ENCODE measurements at regions not wholly inside any gene's neighbourhood (a gene's known extent, or its start where the extent isn't known, plus 50 kb on each side); places are given as distances from the start of the nearest gene placed in this dataset.

DNA sequence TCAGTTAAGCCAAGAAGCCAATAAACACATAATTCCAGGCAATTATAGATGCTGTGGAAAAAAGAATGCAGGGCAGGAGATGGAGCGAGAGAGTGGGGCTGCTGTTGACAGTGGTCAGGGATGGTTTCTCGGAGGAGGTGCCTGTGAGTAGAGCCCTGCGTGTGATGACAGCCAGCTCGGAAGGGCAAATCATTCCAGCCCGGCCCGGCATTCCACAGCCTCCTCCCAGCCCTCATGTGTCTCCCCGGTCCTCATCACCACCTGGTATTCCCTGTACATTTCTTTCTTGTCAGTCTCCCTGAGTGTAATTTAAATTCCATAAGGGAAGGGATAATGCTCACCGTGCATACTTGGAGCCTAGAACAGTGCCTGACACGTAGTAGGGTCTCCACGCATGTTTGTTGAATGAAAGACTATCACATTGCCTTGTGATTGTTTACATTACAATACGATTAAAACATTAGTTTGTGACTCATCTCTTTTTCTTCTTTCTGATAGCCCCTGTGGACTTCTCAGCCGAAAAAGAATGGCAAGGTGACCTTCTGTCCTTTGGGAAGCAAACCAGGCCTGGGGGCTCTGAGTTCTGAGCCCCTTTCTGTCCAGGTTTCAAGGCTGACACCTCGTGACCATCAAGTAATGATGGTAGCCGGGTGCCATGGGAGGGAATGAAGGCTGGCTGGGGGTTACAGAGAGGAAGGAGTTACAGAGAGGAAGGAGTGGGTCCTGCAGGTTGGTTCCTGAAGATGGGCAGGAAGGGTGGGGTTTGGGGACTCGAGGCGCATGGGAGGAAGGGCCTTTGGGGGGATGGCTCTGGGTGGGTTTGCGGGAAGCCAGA lies 379.5 kb upstream of the SULF2 start:
- DNase-seq (no peak), ATAC-seq (ENCODE audit: low FRiP score) (no peak)
- Histone ChIP-seq H3K4me1 (ENCODE audit: control insufficient read depth in 1 of 2, insufficient read depth in 2 of 2, low read length in 2 of 2) (no peaks in the 10 kb centered on the region), H3K36me3 (ENCODE audit: control insufficient read depth in 1 of 2, insufficient read depth in 2 of 2, low read length in 1 of 2) (no peaks in the 10 kb centered on the region), H3K27me3 (ENCODE audit: control insufficient read depth in 1 of 2, insufficient read depth in 2 of 2, low read length in 1 of 2) (no peaks in the 10 kb centered on the region), H3K9me3 (ENCODE audit: control insufficient read depth, low read length) (no peaks in the 10 kb centered on the region), H3K4me3 (ENCODE audit: low read length in 2 of 2) (no peak overlapping the region), H3K27ac (ENCODE audit: low read depth in 1 of 2, low read length in 2 of 2) (no peak overlapping the region)
- 76 to 80% methylated on average over 17 of the region's 17 CpGs for WGBS, 2 donors
- intact Hi-C loops (cut with DNase I): no loop called here

DNA sequence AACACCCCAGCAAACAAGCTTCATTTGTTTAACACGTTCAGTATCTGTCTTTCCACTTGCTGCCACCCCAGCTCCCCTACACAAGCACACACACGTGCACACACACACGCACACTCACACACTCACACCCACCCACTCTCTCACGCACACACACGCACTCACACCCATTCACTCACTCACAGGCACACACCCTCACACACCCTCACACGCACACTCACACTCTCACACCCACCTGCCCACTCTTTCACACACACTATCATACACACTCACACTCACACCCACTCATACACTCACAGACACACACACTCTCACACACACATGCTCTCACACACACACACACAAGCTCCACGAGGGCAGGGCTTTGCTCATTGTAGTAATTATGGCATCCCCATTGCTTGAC lies 378.8 kb upstream of the SULF2 start:
- 73 to 80% methylated on average over 7 of the region's 7 CpGs for WGBS, 2 donors
- H3K4me3 ChIP-seq (ENCODE audit: low read length in 2 of 2): no peak overlapping the region

DNA sequence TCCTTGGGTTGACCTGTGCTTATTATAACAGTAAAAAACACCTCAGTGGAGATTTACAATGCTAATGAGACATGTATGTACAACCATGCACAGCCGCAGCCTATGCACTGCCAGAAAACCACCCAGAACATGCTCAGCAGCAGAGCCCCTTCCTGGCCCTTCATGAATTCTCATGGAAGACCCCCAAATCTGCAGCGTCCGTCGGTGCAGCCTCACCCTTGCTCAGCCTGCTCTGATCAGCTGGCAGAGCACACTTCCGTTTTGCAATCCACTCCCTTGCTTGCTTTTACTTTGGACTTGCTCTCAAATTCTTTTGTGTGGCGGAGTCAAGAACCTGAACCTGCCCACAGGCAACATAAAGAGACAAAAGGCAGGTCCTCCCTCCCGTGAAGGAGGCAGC lies 378.2 kb upstream of the SULF2 start:
- DNase-seq (no peak), ATAC-seq (ENCODE audit: low FRiP score) (no peak)
- Histone ChIP-seq H3K27me3 (ENCODE audit: control insufficient read depth in 1 of 2, insufficient read depth in 2 of 2, low read length in 1 of 2) (no peaks in the 10 kb centered on the region), H3K36me3 (ENCODE audit: control insufficient read depth in 1 of 2, insufficient read depth in 2 of 2, low read length in 1 of 2) (no peaks in the 10 kb centered on the region), H3K27ac (ENCODE audit: low read depth in 1 of 2, low read length in 2 of 2) (no peak overlapping the region), H3K4me3 (ENCODE audit: low read length in 2 of 2) (no peak overlapping the region), H3K4me1 (ENCODE audit: control insufficient read depth in 1 of 2, insufficient read depth in 2 of 2, low read length in 2 of 2) (no peaks in the 10 kb centered on the region), H3K9me3 (ENCODE audit: control insufficient read depth, low read length) (no peaks in the 10 kb centered on the region)
- intact Hi-C loops (cut with DNase I): no loop called here
- 55 to 60% methylated on average over 7 of the region's 7 CpGs for WGBS, 2 donors

More for the DNA sequence above, 378.8 kb upstream of the SULF2 start:
- no peak for DNase-seq
- no peaks in the 10 kb centered on the region for H3K9me3 ChIP-seq (ENCODE audit: control insufficient read depth, low read length)
- no peaks in the 10 kb centered on the region for H3K4me1 ChIP-seq (ENCODE audit: control insufficient read depth in 1 of 2, insufficient read depth in 2 of 2, low read length in 2 of 2)
- ATAC-seq (ENCODE audit: low FRiP score): no peak
- no peaks in the 10 kb centered on the region for H3K27me3 ChIP-seq (ENCODE audit: control insufficient read depth in 1 of 2, insufficient read depth in 2 of 2, low read length in 1 of 2)
- intact Hi-C loops (cut with DNase I): no loop called here
- H3K27ac ChIP-seq (ENCODE audit: low read depth in 1 of 2, low read length in 2 of 2): no peak overlapping the region
- H3K36me3 ChIP-seq (ENCODE audit: control insufficient read depth in 1 of 2, insufficient read depth in 2 of 2, low read length in 1 of 2): no peaks in the 10 kb centered on the region

DNA sequence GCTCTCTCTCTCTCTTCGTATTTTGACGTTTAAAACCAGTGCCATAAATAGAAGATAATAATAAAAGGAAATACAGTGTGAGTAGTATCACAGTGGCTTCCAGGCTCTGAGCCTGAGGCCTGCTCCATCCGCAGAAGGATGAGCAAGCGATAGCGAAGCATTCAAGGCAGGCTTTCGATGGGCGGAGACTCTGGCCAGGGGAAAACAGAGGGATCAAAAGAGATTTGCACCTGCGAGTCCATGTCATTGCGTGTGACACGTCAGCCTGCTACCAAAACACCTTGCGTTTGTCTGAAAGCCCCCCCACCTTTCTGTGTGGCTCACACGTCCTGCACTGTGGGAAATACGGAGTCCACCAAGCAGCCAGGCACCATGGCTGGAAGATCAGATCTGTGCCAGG lies 377.3 kb upstream of the SULF2 start:
- Histone ChIP-seq H3K4me3 (ENCODE audit: low read length in 2 of 2) (no peak overlapping the region), H3K27ac (ENCODE audit: low read depth in 1 of 2, low read length in 2 of 2) (no peak overlapping the region), H3K9me3 (ENCODE audit: control insufficient read depth, low read length) (no peaks in the 10 kb centered on the region), H3K36me3 (ENCODE audit: control insufficient read depth in 1 of 2, insufficient read depth in 2 of 2, low read length in 1 of 2) (no peaks in the 10 kb centered on the region), H3K4me1 (ENCODE audit: control insufficient read depth in 1 of 2, insufficient read depth in 2 of 2, low read length in 2 of 2) (no peaks in the 10 kb centered on the region), H3K27me3 (ENCODE audit: control insufficient read depth in 1 of 2, insufficient read depth in 2 of 2, low read length in 1 of 2) (no peaks in the 10 kb centered on the region)
- DNase-seq (no peak), ATAC-seq (ENCODE audit: low FRiP score) (no peak)
- 88 to 91% methylated on average over 13 of the region's 13 CpGs for WGBS, 2 donors
- intact Hi-C loops (cut with DNase I): no loop called here

DNA sequence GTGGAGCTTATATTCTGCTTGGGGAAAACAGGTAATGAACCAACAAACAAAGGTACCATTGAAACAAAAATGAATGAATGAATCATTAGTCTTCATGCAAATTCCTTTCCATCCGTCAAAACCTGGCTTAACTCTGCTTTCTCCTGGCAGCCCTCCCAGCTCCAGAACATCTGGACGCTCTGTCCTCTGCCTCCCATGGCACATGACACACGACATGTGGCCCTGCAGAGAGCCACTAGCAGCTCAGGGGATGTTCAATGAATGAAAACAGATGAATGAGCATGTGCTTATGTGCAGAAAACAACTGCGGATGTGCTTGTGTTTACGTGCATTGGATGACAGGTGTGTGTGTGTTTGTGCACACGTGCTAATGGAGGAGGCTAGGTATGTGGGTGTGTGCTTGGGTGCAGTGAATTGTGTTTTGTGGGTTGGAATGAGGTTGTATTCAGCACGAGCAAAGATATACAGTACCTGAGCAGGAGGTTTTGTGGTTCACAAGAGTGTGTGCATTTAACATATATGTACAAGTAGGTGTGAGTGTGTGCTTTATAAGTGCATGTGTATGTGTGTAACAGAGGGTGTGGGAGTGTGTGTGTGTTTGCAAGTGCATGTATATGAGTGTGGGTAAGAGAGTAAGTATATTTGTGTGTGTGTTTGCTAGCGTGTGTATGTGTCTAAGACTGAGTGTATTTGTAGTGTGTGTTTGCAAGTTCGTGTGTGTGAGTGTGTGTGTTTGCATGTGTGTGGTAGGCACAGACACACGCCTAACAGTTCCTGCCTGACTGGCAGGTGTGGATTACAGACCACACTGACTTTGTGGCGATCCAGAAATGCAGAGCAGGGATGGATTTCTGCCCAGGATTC lies 374.1 kb upstream of the SULF2 start:
- H3K4me3 ChIP-seq (ENCODE audit: low read length in 2 of 2): no peak overlapping the region
- H3K27ac ChIP-seq (ENCODE audit: low read depth in 1 of 2, low read length in 2 of 2): no peak overlapping the region
- no peaks in the 10 kb centered on the region for H3K36me3 ChIP-seq (ENCODE audit: control insufficient read depth in 1 of 2, insufficient read depth in 2 of 2, low read length in 1 of 2)
- peaks cover 2% of the 10 kb centered on the region for H3K9me3 ChIP-seq (ENCODE audit: control insufficient read depth, low read length)
- 71 to 72% methylated on average over 11 of the region's 11 CpGs for WGBS, 2 donors
- DNase-seq (no peak), ATAC-seq (ENCODE audit: low FRiP score) (no peak)
- no peaks in the 10 kb centered on the region for H3K4me1 ChIP-seq (ENCODE audit: control insufficient read depth in 1 of 2, insufficient read depth in 2 of 2, low read length in 2 of 2)
- intact Hi-C loops (cut with DNase I): no loop called here
- no peaks in the 10 kb centered on the region for H3K27me3 ChIP-seq (ENCODE audit: control insufficient read depth in 1 of 2, insufficient read depth in 2 of 2, low read length in 1 of 2)

DNA sequence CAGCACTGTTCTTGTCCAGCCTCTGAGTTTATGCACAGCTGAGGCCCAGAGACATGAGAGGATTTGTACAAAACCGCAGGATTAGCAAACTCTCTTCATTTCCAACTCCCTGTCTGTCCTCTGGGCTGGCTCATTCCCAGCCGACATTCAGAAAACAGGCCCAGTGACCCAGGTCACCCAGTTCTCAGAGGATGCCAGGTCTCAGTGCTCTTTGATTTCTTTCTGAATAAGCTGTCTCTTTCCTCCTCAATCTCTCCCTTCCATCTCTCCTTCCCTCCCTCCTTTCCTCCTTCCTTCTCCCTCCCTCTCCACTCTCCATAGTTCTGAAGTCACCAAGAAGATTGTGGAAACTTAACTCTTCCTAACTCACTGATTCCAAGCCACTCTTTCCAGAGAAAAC lies 372.7 kb upstream of the SULF2 start:
- Histone ChIP-seq H3K27me3 (ENCODE audit: control insufficient read depth in 1 of 2, insufficient read depth in 2 of 2, low read length in 1 of 2) (no peaks in the 10 kb centered on the region), H3K27ac (ENCODE audit: low read depth in 1 of 2, low read length in 2 of 2) (no peak overlapping the region), H3K9me3 (ENCODE audit: control insufficient read depth, low read length) (peaks cover 2% of the 10 kb centered on the region), H3K4me1 (ENCODE audit: control insufficient read depth in 1 of 2, insufficient read depth in 2 of 2, low read length in 2 of 2) (no peaks in the 10 kb centered on the region), H3K4me3 (ENCODE audit: low read length in 2 of 2) (no peak overlapping the region), H3K36me3 (ENCODE audit: control insufficient read depth in 1 of 2, insufficient read depth in 2 of 2, low read length in 1 of 2) (no peaks in the 10 kb centered on the region)
- WGBS, 2 donors: 40 to 49% methylated on average over 2 of the region's 2 CpGs
- intact Hi-C loops (cut with DNase I): no loop called here
- no peak for ATAC-seq (ENCODE audit: low FRiP score)
- DNase-seq: peak in 1 of 2 donors; percentile 55

DNA sequence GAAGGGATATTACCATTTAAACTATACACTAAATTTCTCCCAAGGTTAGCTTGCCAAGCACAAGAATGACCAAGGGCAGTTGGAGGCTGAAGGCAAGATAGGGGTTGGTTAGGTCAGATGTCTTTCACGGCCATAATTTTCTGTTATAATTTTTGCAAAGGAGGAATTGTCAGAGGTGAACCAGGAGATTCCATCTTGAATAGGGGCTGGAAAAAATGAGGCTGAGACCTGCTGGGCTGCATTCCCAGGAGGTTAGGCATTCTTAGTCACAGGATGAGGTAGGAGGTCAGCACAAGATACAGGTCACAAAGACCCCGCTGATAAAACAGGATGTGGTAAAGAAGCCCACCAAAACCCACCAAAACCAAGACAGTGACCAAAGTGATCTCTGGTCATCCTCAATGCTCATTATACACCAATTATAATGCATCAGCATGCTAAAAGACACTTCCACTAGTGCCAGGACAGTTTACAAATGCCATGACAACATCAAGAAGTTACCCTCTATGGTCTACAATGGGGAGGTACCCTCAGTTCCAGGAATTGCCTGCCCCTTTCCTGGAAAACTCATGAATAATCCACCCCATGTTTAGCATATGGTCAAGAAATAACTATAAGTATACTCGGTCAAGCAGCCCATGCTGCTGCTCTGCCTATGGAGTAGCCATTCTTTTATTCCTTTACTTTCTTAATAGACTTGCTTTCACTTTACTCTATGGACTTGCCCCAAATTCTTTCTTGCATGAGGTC lies 371.8 kb upstream of the SULF2 start:
- WGBS, 2 donors: 94 to 99% methylated on average over 3 of the region's 3 CpGs
- ATAC-seq (ENCODE audit: low FRiP score) (no peak), DNase-seq (no peak)
- Histone ChIP-seq H3K27ac (ENCODE audit: low read depth in 1 of 2, low read length in 2 of 2) (no peak overlapping the region), H3K4me1 (ENCODE audit: control insufficient read depth in 1 of 2, insufficient read depth in 2 of 2, low read length in 2 of 2) (no peaks in the 10 kb centered on the region), H3K4me3 (ENCODE audit: low read length in 2 of 2) (no peak overlapping the region), H3K36me3 (ENCODE audit: control insufficient read depth in 1 of 2, insufficient read depth in 2 of 2, low read length in 1 of 2) (no peaks in the 10 kb centered on the region), H3K27me3 (ENCODE audit: control insufficient read depth in 1 of 2, insufficient read depth in 2 of 2, low read length in 1 of 2) (no peaks in the 10 kb centered on the region), H3K9me3 (ENCODE audit: control insufficient read depth, low read length) (peaks cover 2% of the 10 kb centered on the region)
- intact Hi-C loops (cut with DNase I): no loop called here

DNA sequence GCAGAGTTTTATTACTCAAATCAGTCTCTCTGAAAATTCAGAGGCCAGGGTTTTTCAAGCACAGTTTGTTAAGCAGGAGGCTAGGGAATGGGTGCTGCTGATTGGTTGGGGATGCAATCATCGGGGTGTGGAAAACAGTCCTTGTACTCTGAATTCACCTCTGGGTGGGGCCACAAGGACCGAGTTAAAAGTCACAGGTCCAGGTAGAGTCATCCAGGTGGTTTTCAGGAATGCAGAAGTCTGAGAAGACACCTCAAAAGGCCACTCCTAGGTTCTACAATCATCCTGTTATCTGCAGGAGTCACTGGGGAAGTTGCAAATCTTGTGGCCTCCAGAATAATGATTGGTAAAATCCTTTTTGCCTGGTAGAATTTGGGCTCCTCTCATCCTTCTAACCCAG lies 371.2 kb upstream of the SULF2 start:
- Histone ChIP-seq H3K27ac (ENCODE audit: low read depth in 1 of 2, low read length in 2 of 2) (no peak overlapping the region), H3K4me3 (ENCODE audit: low read length in 2 of 2) (no peak overlapping the region), H3K4me1 (ENCODE audit: control insufficient read depth in 1 of 2, insufficient read depth in 2 of 2, low read length in 2 of 2) (no peaks in the 10 kb centered on the region), H3K9me3 (ENCODE audit: control insufficient read depth, low read length) (peaks cover 2% of the 10 kb centered on the region), H3K36me3 (ENCODE audit: control insufficient read depth in 1 of 2, insufficient read depth in 2 of 2, low read length in 1 of 2) (no peaks in the 10 kb centered on the region), H3K27me3 (ENCODE audit: control insufficient read depth in 1 of 2, insufficient read depth in 2 of 2, low read length in 1 of 2) (no peaks in the 10 kb centered on the region)
- DNase-seq (no peak), ATAC-seq (ENCODE audit: low FRiP score) (no peak)
- 87 to 94% methylated on average over 2 of the region's 2 CpGs for WGBS, 2 donors
- intact Hi-C loops (cut with DNase I): no loop called here

Data from aorta (tissue), 5 donors.